ENCODE measurements at regions not wholly inside any gene's neighbourhood (a gene's known extent, or its start where the extent isn't known, plus 50 kb on each side); places are given as distances from the start of the nearest gene placed in this dataset.

- TF ChIP-seq, protein P1, sequence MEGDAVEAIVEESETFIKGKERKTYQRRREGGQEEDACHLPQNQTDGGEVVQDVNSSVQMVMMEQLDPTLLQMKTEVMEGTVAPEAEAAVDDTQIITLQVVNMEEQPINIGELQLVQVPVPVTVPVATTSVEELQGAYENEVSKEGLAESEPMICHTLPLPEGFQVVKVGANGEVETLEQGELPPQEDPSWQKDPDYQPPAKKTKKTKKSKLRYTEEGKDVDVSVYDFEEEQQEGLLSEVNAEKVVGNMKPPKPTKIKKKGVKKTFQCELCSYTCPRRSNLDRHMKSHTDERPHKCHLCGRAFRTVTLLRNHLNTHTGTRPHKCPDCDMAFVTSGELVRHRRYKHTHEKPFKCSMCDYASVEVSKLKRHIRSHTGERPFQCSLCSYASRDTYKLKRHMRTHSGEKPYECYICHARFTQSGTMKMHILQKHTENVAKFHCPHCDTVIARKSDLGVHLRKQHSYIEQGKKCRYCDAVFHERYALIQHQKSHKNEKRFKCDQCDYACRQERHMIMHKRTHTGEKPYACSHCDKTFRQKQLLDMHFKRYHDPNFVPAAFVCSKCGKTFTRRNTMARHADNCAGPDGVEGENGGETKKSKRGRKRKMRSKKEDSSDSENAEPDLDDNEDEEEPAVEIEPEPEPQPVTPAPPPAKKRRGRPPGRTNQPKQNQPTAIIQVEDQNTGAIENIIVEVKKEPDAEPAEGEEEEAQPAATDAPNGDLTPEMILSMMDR (IDR thresholded peaks at IDR 0.05 in 4 of 5, conservative IDR thresholded peaks at IDR 0.05 in 1 of 5) = no peak
- no peak for TF ChIP-seq POLR2A (IDR thresholded peaks at IDR 0.05)
Measured at GRCh38 chr2:176585291-176585690, 316.0 kb downstream of the MTX2 start.
